ENCODE measurements at regions not wholly inside any gene's neighbourhood (a gene's known extent, or its start where the extent isn't known, plus 50 kb on each side); places are given as distances from the start of the nearest gene placed in this dataset.

DNA sequence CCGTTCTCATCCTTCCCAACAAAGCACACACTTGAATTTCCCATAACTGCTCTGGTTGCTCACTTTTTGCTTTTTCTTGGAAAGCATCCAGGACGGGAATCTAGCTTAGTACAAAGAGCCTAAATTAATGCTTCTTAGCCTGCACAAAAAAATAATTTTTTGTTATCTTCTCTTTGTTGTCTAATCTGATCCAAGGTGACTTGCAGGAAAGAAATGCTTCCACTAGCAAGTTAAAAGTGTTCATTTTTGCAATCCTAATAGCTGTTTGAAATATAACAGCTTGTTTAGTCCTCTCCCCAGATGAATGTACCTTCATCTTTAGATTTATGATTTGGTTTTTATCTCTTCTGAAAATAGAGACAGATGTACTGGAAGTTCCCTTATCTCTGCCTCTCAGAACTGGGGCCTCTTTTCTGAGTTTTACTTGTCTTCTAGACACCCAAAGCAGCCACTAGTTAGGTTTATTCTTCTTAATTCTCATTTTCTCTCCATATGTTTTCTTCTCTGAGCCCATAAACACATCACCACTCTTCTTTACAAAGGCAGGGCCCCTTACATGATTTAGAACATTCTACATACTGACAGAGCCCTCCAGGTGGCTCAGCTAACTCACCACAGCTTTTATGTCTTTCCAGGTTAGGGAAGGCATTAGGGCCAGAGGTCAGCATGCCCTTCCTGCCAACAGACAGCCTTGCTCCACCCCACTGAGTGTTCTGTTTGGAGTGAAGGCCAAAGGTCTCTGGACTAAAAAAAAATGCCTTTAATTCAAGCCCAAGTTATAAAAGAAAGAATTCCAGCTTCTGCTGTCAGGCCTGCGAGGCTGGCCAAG lies 74.7 kb upstream of the MAP4K3 start:
- DNase-seq (ENCODE audit: low spot score) = no peak
- peak overlapping the region; percentile 58 for H3K27ac ChIP-seq (ENCODE audit: low read depth in 1 of 2, low read length in 2 of 2)
- no peak overlapping the region for H3K9ac ChIP-seq (ENCODE audit: low read depth in 1 of 2, low read length in 2 of 2)
- no peaks in the 10 kb centered on the region for H3K36me3 ChIP-seq (ENCODE audit: control insufficient read depth in 4 of 4, insufficient read depth in 3 of 4, low read depth in 1 of 4, low read length in 3 of 4)
- no peaks in the 10 kb centered on the region for H3K27me3 ChIP-seq (ENCODE audit: control insufficient read depth in 4 of 4, insufficient read depth in 4 of 4, low read length in 3 of 4)
- 63% methylated on average over 3 of the region's 3 CpGs for WGBS
- H3K4me3 ChIP-seq (ENCODE audit: low read depth in 1 of 3, low read length in 3 of 3) = no peak overlapping the region
- H3K9me3 ChIP-seq (ENCODE audit: control insufficient read depth in 4 of 4, low read length in 3 of 4) = no peaks in the 10 kb centered on the region
- TF ChIP-seq MAX (IDR thresholded peaks at IDR 0.05) (peak; percentile 67), HNF4G (IDR thresholded peaks at IDR 0.05) (peak; percentile 75), NR2F2 (IDR thresholded peaks at IDR 0.05) (peak; percentile 98), FOXA2 (IDR thresholded peaks at IDR 0.05) (peak; percentile 21), SP1 (IDR thresholded peaks at IDR 0.05) (peak; percentile 88), TAF1 (conservative IDR thresholded peaks at IDR 0.05) (no peak), RXRA (IDR thresholded peaks at IDR 0.05) (peak; percentile 85 to 89), ZBTB33 (IDR thresholded peaks at IDR 0.05) (peak; percentile 38), YY1 (IDR thresholded peaks at IDR 0.05) (peak; percentile 72), FOXA1 (IDR thresholded peaks at IDR 0.05) (peak; percentile 12), EGR1 (IDR thresholded peaks at IDR 0.05; ENCODE audit: low read depth in 2 of 2) (peak in 1 of 2 donors; percentile 44), JUND (IDR thresholded peaks at IDR 0.05) (peak; percentile 16 to 37), RAD21 (IDR thresholded peaks at IDR 0.05) (peak; percentile 43 to 68), HNF4A (conservative IDR thresholded peaks at IDR 0.05) (peak; percentile 93 to 95), GABPA (IDR thresholded peaks at IDR 0.05 in 1 of 2, conservative IDR thresholded peaks at IDR 0.05 in 1 of 2) (peak in 1 of 2 donors; percentile 79)
- TF ChIP-seq, protein P1, sequence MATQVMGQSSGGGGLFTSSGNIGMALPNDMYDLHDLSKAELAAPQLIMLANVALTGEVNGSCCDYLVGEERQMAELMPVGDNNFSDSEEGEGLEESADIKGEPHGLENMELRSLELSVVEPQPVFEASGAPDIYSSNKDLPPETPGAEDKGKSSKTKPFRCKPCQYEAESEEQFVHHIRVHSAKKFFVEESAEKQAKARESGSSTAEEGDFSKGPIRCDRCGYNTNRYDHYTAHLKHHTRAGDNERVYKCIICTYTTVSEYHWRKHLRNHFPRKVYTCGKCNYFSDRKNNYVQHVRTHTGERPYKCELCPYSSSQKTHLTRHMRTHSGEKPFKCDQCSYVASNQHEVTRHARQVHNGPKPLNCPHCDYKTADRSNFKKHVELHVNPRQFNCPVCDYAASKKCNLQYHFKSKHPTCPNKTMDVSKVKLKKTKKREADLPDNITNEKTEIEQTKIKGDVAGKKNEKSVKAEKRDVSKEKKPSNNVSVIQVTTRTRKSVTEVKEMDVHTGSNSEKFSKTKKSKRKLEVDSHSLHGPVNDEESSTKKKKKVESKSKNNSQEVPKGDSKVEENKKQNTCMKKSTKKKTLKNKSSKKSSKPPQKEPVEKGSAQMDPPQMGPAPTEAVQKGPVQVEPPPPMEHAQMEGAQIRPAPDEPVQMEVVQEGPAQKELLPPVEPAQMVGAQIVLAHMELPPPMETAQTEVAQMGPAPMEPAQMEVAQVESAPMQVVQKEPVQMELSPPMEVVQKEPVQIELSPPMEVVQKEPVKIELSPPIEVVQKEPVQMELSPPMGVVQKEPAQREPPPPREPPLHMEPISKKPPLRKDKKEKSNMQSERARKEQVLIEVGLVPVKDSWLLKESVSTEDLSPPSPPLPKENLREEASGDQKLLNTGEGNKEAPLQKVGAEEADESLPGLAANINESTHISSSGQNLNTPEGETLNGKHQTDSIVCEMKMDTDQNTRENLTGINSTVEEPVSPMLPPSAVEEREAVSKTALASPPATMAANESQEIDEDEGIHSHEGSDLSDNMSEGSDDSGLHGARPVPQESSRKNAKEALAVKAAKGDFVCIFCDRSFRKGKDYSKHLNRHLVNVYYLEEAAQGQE (IDR thresholded peaks at IDR 0.05) = peak; percentile 47
- TF ChIP-seq, protein P2, sequence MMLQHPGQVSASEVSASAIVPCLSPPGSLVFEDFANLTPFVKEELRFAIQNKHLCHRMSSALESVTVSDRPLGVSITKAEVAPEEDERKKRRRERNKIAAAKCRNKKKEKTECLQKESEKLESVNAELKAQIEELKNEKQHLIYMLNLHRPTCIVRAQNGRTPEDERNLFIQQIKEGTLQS (IDR thresholded peaks at IDR 0.05) = peak; percentile 19
- TF ChIP-seq, protein P3, sequence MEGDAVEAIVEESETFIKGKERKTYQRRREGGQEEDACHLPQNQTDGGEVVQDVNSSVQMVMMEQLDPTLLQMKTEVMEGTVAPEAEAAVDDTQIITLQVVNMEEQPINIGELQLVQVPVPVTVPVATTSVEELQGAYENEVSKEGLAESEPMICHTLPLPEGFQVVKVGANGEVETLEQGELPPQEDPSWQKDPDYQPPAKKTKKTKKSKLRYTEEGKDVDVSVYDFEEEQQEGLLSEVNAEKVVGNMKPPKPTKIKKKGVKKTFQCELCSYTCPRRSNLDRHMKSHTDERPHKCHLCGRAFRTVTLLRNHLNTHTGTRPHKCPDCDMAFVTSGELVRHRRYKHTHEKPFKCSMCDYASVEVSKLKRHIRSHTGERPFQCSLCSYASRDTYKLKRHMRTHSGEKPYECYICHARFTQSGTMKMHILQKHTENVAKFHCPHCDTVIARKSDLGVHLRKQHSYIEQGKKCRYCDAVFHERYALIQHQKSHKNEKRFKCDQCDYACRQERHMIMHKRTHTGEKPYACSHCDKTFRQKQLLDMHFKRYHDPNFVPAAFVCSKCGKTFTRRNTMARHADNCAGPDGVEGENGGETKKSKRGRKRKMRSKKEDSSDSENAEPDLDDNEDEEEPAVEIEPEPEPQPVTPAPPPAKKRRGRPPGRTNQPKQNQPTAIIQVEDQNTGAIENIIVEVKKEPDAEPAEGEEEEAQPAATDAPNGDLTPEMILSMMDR (IDR thresholded peaks at IDR 0.05; ENCODE audit: low read depth, low read length, missing input control) = no peak
- H3K4me1 ChIP-seq (ENCODE audit: control insufficient read depth in 4 of 4, insufficient read depth in 4 of 4, low read length in 3 of 4) = peaks cover 9 to 47% (median 40%) of the 10 kb centered on the region in 4 donors
